B cell (primary cell): ENCODE measurements at regions not wholly inside any gene's neighbourhood (a gene's known extent, or its start where the extent isn't known, plus 50 kb on each side); places are given as distances from the start of the nearest gene placed in this dataset.

Experiments used
- ATAC-seq: fragments of 200-7000 bp; cut with Tn5 transposase; one replicate; pipeline ENCODE4 v1.10.0; 2021; ENCODE audit warnings: low read depth, mild to moderate bottlenecking, moderate number of reproducible peaks, moderate library complexity
- CTCF ChIA-PET: fragments of 350-600 bp; sonication (Branson Sonifier 250); formaldehyde crosslinking; loops from one replicate; lab custom pipeline; 2021; ENCODE audit warnings: antibody characterized with exemption, inconsistent platforms; lab: Charles Lee
- POLR2A ChIA-PET: fragments of 350-600 bp; sonication (Branson Sonifier 250); formaldehyde crosslinking; loops from one replicate; lab custom pipeline; 2021; ENCODE audit warnings: antibody characterized with exemption; lab: Charles Lee
- DNase-seq: peaks from one replicate; pipeline ENCODE4 v3.0.0; 2013
- H2AFZ ChIP-seq: 2 replicates; pipeline ENCODE4 v1.6.1; 2012; ENCODE audit warnings: mild to moderate bottlenecking, low read depth, low read length; ENCODE audit not compliant: insufficient read depth, poor library complexity, severe bottlenecking
- H3K27ac ChIP-seq, 2 donors: 1 replicate in 1 of 2; 2 replicates in 1 of 2; pipeline ENCODE4 v1.5.1; 2012 to 2013; ENCODE audit warnings: low read length in 2 of 2, mild to moderate bottlenecking in 2 of 2, moderate library complexity in 1 of 2
- H3K27me3 ChIP-seq, 4 experiments: fragments of 200-600 bp in 1 of 4; sonication (generic) in 1 of 4; replicated peaks in 1 of 4; 1 replicate in 2 of 4; 2 replicates in 2 of 4; pipeline versions ENCODE4 v1.6.1 to v1.7.0; 2013 to 2016; ENCODE audit warnings: low read length in 3 of 4, mild to moderate bottlenecking in 2 of 4, mixed read lengths in 1 of 4, moderate library complexity in 1 of 4; ENCODE audit not compliant: insufficient read depth in 4 of 4, control insufficient read depth in 3 of 4; ENCODE audit errors: control extremely low read depth in 1 of 4
- H3K36me3 ChIP-seq, 2 experiments: replicated peaks in 1 of 2; 1 replicate in 1 of 2; 2 replicates in 1 of 2; pipeline versions ENCODE4 v1.6.1 to v1.7.1; 2013; ENCODE audit warnings: low read length in 1 of 2; ENCODE audit not compliant: insufficient read depth in 2 of 2, control insufficient read depth in 1 of 2; ENCODE audit errors: control extremely low read depth in 1 of 2, extremely low read depth in 1 of 2
- H3K4me1 ChIP-seq, 2 donors: fragments of 200-600 bp in 1 of 2; sonication (generic) in 1 of 2; 1 replicate in 1 of 2; 2 replicates in 1 of 2; pipeline versions ENCODE4 v1.5.1 to v1.6.1; 2013 to 2017; ENCODE audit warnings: low read length in 2 of 2; ENCODE audit not compliant: control insufficient read depth in 2 of 2, insufficient read depth in 2 of 2
- H3K4me2 ChIP-seq: replicated peaks from 2 replicates; pipeline ENCODE3; 2012; ENCODE audit warnings: mild to moderate bottlenecking, low read depth, low read length; ENCODE audit not compliant: poor library complexity, severe bottlenecking
- H3K4me3 ChIP-seq, 5 experiments: fragments of 200-600 bp in 1 of 5; sonication (generic) in 1 of 5; 1 replicate in 3 of 5; 2 replicates in 2 of 5; pipeline versions ENCODE4 v1.5.1 to v1.7.0; 2011 to 2016; ENCODE audit warnings: low read length in 4 of 5, mild to moderate bottlenecking in 4 of 5, low read depth in 2 of 5, control low read depth in 1 of 5, moderate library complexity in 1 of 5; ENCODE audit not compliant: insufficient read depth in 1 of 5; ENCODE audit errors: control extremely low read depth in 1 of 5, extremely low read depth in 1 of 5
- H3K79me2 ChIP-seq: fragments of 200-600 bp; sonication (generic); one replicate; pipeline ENCODE4 v1.6.0; 2016; ENCODE audit warnings: low read length; ENCODE audit not compliant: control insufficient read depth, insufficient read depth
- H3K9ac ChIP-seq: fragments of 200-600 bp; sonication (generic); 2 replicates; pipeline ENCODE4 v1.6.1; 2017; ENCODE audit warnings: mild to moderate bottlenecking, low read length, moderate library complexity
- H3K9me3 ChIP-seq, 3 donors: one replicate each; pipeline versions ENCODE4 v1.6.1 to v1.7.1; 2013; ENCODE audit warnings: low read length in 2 of 3; ENCODE audit not compliant: control insufficient read depth in 2 of 3, insufficient read depth in 1 of 3; ENCODE audit errors: control extremely low read depth in 1 of 3
- H4K20me1 ChIP-seq: 2 replicates; pipeline ENCODE4 v1.6.0; 2012; ENCODE audit warnings: mild to moderate bottlenecking, low read length; ENCODE audit not compliant: insufficient read depth, control insufficient read depth, poor library complexity, severe bottlenecking
- H3K27ac Mint-ChIP-seq: one replicate; pipeline ENCODE4 v1.8.0; 2021; ENCODE audit warnings: mixed read lengths
- H3K27me3 Mint-ChIP-seq: one replicate; pipeline ENCODE4 v1.8.0; 2021; ENCODE audit warnings: mixed read lengths
- H3K4me1 Mint-ChIP-seq: one replicate; pipeline ENCODE4 v1.8.0; 2021; ENCODE audit warnings: mixed read lengths
- H3K4me3 Mint-ChIP-seq: one replicate; pipeline ENCODE4 v1.8.0; 2021; ENCODE audit warnings: mixed read lengths
- H3K9me3 Mint-ChIP-seq: one replicate; pipeline ENCODE4 v1.8.0; 2022; ENCODE audit warnings: mixed read lengths; ENCODE audit not compliant: insufficient read depth
- CTCF ChIP-seq: fragments of 200-600 bp; IDR thresholded peaks from one replicate; pipeline ENCODE4 v1.8.0; 2022; ENCODE audit warnings: antibody characterized with exemption, mild to moderate bottlenecking
- EZH2 ChIP-seq: IDR thresholded peaks from 2 replicates; pipeline ENCODE4 v1.6.1; 2012; ENCODE audit warnings: borderline replicate concordance, low read depth, mild to moderate bottlenecking, moderate library complexity, low read length; ENCODE audit not compliant: insufficient read depth, poor library complexity, severe bottlenecking
- WGBS: methylation state at CpG from one replicate; pipeline ENCODE4 v1.1.5; 2013; ENCODE audit warnings: missing lambda C conversion rate; ENCODE audit not compliant: insufficient coverage; 5-methylcytosine and 5-hydroxymethylcytosine counted together
- intact Hi-C: fragments of 100-400 bp; cut with micrococcal nuclease; formaldehyde crosslinking; loops from one replicate; pipeline ENCODE4 v1.10.0; 2022

- Mint-ChIP-seq H3K9me3 (no peaks in the 10 kb centered on the region), H3K27me3 (peaks cover 66% of the 10 kb centered on the region), H3K4me1 (peaks cover 4% of the 10 kb centered on the region), H3K4me3 (no peak overlapping the region), H3K27ac (no peak overlapping the region)
- Histone ChIP-seq H3K9ac (no peak overlapping the region), H3K4me3 (no peak overlapping the region), H3K27ac (no peak overlapping the region), H3K36me3 (no peaks in the 10 kb centered on the region), H3K9me3 (peaks cover 0 to 13% (median 0%) of the 10 kb centered on the region in 3 donors), H2AFZ (no peak overlapping the region), H3K4me1 (peaks cover 19% of the 10 kb centered on the region in 2 donors), H3K4me2 (no peak overlapping the region), H3K27me3 (peaks cover 0 to 77% (median 28%) of the 10 kb centered on the region in 4 experiments), H4K20me1 (no peaks in the 10 kb centered on the region), H3K79me2 (no peaks in the 10 kb centered on the region)
- intact Hi-C loops = no loop called here
- CTCF ChIA-PET = interaction anchor here (1.3 kb wide), 1 partner anchor 10 kb away, joined by 5 read pairs; no protein-coding TSS in a partner anchor
- 91% methylated on average over 1 of the region's 2 CpGs for WGBS
- no peak for DNase-seq
- POLR2A ChIA-PET = no interaction called here
- no peak for ATAC-seq
- TF ChIP-seq EZH2 (no peak), CTCF (no peak)
Measured at GRCh38 chr1:148355976-148356375, 127.1 kb downstream of the PPIAL4G start.

GRCh38 chr1:148354913-148355308 lies 128.2 kb downstream of the PPIAL4G start:
- Histone ChIP-seq H3K4me1 (peaks cover 17 to 19% of the 10 kb centered on the region in 2 donors), H3K4me2 (peak overlapping the region; percentile 55), H3K27ac (no peak overlapping the region), H4K20me1 (no peaks in the 10 kb centered on the region), H3K9me3 (peaks cover 0 to 13% (median 0%) of the 10 kb centered on the region in 3 donors), H3K27me3 (peaks cover 0 to 77% (median 27%) of the 10 kb centered on the region in 4 experiments), H3K4me3 (no peak overlapping the region), H3K9ac (no peak overlapping the region), H3K36me3 (no peaks in the 10 kb centered on the region), H3K79me2 (no peaks in the 10 kb centered on the region), H2AFZ (no peak overlapping the region)
- no peak overlapping the region for H3K27ac Mint-ChIP-seq
- H3K4me3 Mint-ChIP-seq = no peak overlapping the region
- no peak for TF ChIP-seq EZH2
- peaks cover 70% of the 10 kb centered on the region for H3K27me3 Mint-ChIP-seq
- WGBS = 87% methylated on average over 15 of the region's 15 CpGs
- CTCF ChIA-PET = interaction anchor here (1.3 kb wide), 1 partner anchor 9 kb away, joined by 5 read pairs; no protein-coding TSS in a partner anchor
- POLR2A ChIA-PET = no interaction called here
- intact Hi-C loops = no loop called here
- DNase-seq (no peak), ATAC-seq (no peak)
- H3K9me3 Mint-ChIP-seq = no peaks in the 10 kb centered on the region
- peaks cover 4% of the 10 kb centered on the region for H3K4me1 Mint-ChIP-seq
